GM06990 (cell line): ENCODE measurements at regions not wholly inside any gene's neighbourhood (a gene's known extent, or its start where the extent isn't known, plus 50 kb on each side); places are given as distances from the start of the nearest gene placed in this dataset.
"Not testable (repeated sequence)": the region's sequence is repeated elsewhere in the genome, so short reads cannot be mapped to it uniquely, and the experiment has no call there.

Experiments used
- DNase-seq: peaks from one replicate; pipeline ENCODE4 v3.0.0-alpha.2; 2011; ENCODE audit not compliant: insufficient read length; ENCODE audit errors: extremely low read depth
- H3K27me3 ChIP-seq: replicated peaks from 2 replicates; pipeline ENCODE4 v1.6.0; 2011; ENCODE audit warnings: low read length; ENCODE audit not compliant: control insufficient read depth, insufficient read depth
- H3K36me3 ChIP-seq: 2 replicates; pipeline ENCODE4 v1.5.1; 2011; ENCODE audit warnings: low read length; ENCODE audit not compliant: control insufficient read depth, insufficient read depth
- H3K4me3 ChIP-seq: replicated peaks from 2 replicates; pipeline ENCODE4 v1.5.1; 2011; ENCODE audit warnings: low read depth, mild to moderate bottlenecking, control low read depth, low read length
- CTCF ChIP-seq: IDR thresholded peaks from 2 replicates; pipeline ENCODE4 v1.5.1; 2011; ENCODE audit warnings: low read length, control low read depth, mild to moderate bottlenecking, inconsistent platforms; ENCODE audit not compliant: insufficient read depth, poor library complexity, severe bottlenecking

GRCh38 chr7:12002428-12002827, 170.4 kb upstream of the THSD7A start:
- H3K27me3 ChIP-seq, result no peaks in the 10 kb centered on the region
- H3K4me3 ChIP-seq, result no peak overlapping the region
- no peak for DNase-seq
- no peaks in the 10 kb centered on the region for H3K36me3 ChIP-seq
- no peak for TF ChIP-seq CTCF

- no peak overlapping the region for H3K4me3 ChIP-seq
- H3K27me3 ChIP-seq, result no peaks in the 10 kb centered on the region
- TF ChIP-seq CTCF, result no peak
- no peak for DNase-seq
- H3K36me3 ChIP-seq, result no peaks in the 10 kb centered on the region
Measured at GRCh38 chr7:12004581-12004980, 172.6 kb upstream of the THSD7A start.

GRCh38 chr7:12007576-12007975, 175.6 kb upstream of the THSD7A start:
- H3K36me3 ChIP-seq, result no peaks in the 10 kb centered on the region
- no peak for DNase-seq
- H3K27me3 ChIP-seq, result no peaks in the 10 kb centered on the region
- no peak overlapping the region for H3K4me3 ChIP-seq
- no peak for TF ChIP-seq CTCF

GRCh38 chr7:12013983-12014382, 182.0 kb upstream of the THSD7A start:
- DNase-seq, result no peak
- TF ChIP-seq CTCF, result no peak
- H3K27me3 ChIP-seq, result no peaks in the 10 kb centered on the region
- no peak overlapping the region for H3K4me3 ChIP-seq
- no peaks in the 10 kb centered on the region for H3K36me3 ChIP-seq

GRCh38 chr7:12016439-12016838, 184.4 kb upstream of the THSD7A start:
- Histone ChIP-seq H3K36me3 (no peaks in the 10 kb centered on the region), H3K4me3 (no peak overlapping the region), H3K27me3 (no peaks in the 10 kb centered on the region)
- no peak for TF ChIP-seq CTCF
- DNase-seq, result no peak

DNA sequence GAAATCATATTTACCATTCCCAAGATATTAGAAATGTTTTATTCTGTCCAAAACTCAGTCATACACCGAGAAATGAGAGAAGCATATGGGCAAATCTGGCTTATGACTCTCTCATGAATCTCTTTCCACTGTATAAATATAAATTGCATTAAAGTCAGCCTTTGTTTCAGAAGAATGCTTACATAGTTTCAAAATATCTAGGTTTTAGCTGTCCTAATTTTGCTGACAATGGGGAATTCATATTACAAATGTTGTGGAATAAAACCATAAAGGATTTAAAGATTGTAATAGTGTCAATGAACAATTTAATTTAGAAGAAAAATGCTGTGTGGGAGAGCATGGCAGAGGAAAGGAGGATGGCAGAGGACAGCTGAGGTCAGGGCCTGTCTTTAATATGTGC, 185.0 kb upstream of the THSD7A start:
- Histone ChIP-seq H3K36me3 (no peaks in the 10 kb centered on the region), H3K4me3 (no peak overlapping the region), H3K27me3 (no peaks in the 10 kb centered on the region)
- no peak for DNase-seq
- no peak for TF ChIP-seq CTCF

- not testable (repeated sequence) for H3K27me3 ChIP-seq, H3K4me3 ChIP-seq, DNase-seq, H3K36me3 ChIP-seq
Measured at GRCh38 chr7:12022011-12022410, 189.1 kb upstream of the TMEM106B start.
